ENCODE measurements at regions not wholly inside any gene's neighbourhood (a gene's known extent, or its start where the extent isn't known, plus 50 kb on each side); places are given as distances from the start of the nearest gene placed in this dataset.
"Not testable (repeated sequence)": the region's sequence is repeated elsewhere in the genome, so short reads cannot be mapped to it uniquely, and the experiment has no call there.

- DNase-seq (ENCODE audit: low spot score) = no peak
These were observed 54.3 kb upstream of the CREB3L1 start for GRCh38 chr11:46223252-46223513.

- no peak for DNase-seq (ENCODE audit: low spot score)
These were observed 54.8 kb upstream of the CREB3L1 start for GRCh38 chr11:46222490-46223251.

- no peak for DNase-seq (ENCODE audit: low spot score)
These were observed 57.1 kb upstream of the CREB3L1 start for GRCh38 chr11:46220313-46220712.

GRCh38 chr11:46216765-46217089 is 60.7 kb upstream of the CREB3L1 start:
- DNase-seq (ENCODE audit: low spot score) = no peak

GRCh38 chr11:46216019-46216764 is 61.3 kb upstream of the CREB3L1 start:
- no peak for DNase-seq (ENCODE audit: low spot score)

GRCh38 chr11:46215208-46215931 is 62.1 kb upstream of the CREB3L1 start:
- no peak for DNase-seq (ENCODE audit: low spot score)

- DNase-seq (ENCODE audit: low spot score) = no peak
These were observed 64.7 kb upstream of the CREB3L1 start for GRCh38 chr11:46212720-46213119.

GRCh38 chr11:46210856-46211255 is 66.6 kb upstream of the CREB3L1 start:
- no peak for DNase-seq (ENCODE audit: low spot score)

- DNase-seq (ENCODE audit: low spot score) = no peak
These were observed 67.3 kb upstream of the CREB3L1 start for GRCh38 chr11:46210133-46210636.

GRCh38 chr11:46209624-46210023 is 67.8 kb upstream of the CREB3L1 start:
- DNase-seq (ENCODE audit: low spot score) = not testable (repeated sequence)

- DNase-seq (ENCODE audit: low spot score) = no peak
These were observed 68.7 kb upstream of the CREB3L1 start for GRCh38 chr11:46208803-46209202.

GRCh38 chr11:46207270-46207669 is 70.2 kb upstream of the CREB3L1 start:
- no peak for DNase-seq (ENCODE audit: low spot score)

GRCh38 chr11:46204415-46204814 is 73.0 kb upstream of the CREB3L1 start:
- not testable (repeated sequence) for DNase-seq (ENCODE audit: low spot score)

GRCh38 chr11:46203746-46204145 is 73.7 kb upstream of the CREB3L1 start:
- DNase-seq (ENCODE audit: low spot score) = no peak

- DNase-seq (ENCODE audit: low spot score) = no peak
These were observed 74.6 kb upstream of the CREB3L1 start for GRCh38 chr11:46202696-46203391.

- no peak for DNase-seq (ENCODE audit: low spot score)
These were observed 75.3 kb upstream of the CREB3L1 start for GRCh38 chr11:46202149-46202548.

- no peak for DNase-seq (ENCODE audit: low spot score)
These were observed 76.8 kb upstream of the CREB3L1 start for GRCh38 chr11:46200537-46201281.

- DNase-seq (ENCODE audit: low spot score) = no peak
These were observed 77.3 kb upstream of the PHF21A start for GRCh38 chr11:46198245-46199240.

GRCh38 chr11:46197421-46197820 is 76.2 kb upstream of the PHF21A start:
- DNase-seq (ENCODE audit: low spot score) = no peak

- no peak for DNase-seq (ENCODE audit: low spot score)
These were observed 66.8 kb upstream of the PHF21A start for GRCh38 chr11:46188017-46188416.

All from mucosa of gallbladder (tissue), 1 donor.